Stimulated activated CD4-positive, alpha-beta T cell treated with anti-CD3 and anti-CD28 coated beads, Interleukin-1b, Interleukin-23, amount 100 ng/mL, for 4 hours (primary cell): ENCODE measurements at regions not wholly inside any gene's neighbourhood (a gene's known extent, or its start where the extent isn't known, plus 50 kb on each side); places are given as distances from the start of the nearest gene placed in this dataset.
"Not testable (repeated sequence)": the region's sequence is repeated elsewhere in the genome, so short reads cannot be mapped to it uniquely, and the experiment has no call there.

ENCODE experiments used
- DNase-seq, 2 donors: peaks; one replicate each; pipeline ENCODE4 v3.0.0-alpha.2; 2020; ENCODE audit warnings: low read depth in 2 of 2

GRCh38 chrX:104513162-104513561 lies 52.8 kb upstream of the IL1RAPL2 start:
- no peak for DNase-seq

GRCh38 chrX:104510801-104511200 lies 55.2 kb upstream of the IL1RAPL2 start:
- DNase-seq = no peak

DNA sequence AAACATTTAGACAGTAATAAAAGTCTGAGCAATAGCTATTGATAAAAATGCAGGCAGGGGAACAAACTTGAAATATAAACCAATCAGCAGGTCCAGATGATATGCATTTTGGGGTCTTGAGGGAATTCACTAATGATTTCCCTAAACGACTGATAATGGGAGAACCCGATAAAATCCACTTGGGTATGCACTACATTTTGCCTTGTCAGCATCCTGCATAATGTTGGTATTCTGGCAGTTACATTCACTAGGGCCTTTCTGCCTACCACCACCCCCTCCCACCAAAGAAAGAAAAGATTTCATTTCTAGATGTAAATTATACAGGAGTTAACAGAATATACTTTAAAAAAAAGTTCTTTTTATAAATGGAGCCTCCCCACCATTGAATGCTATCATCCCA lies 63.5 kb upstream of the IL1RAPL2 start:
- DNase-seq = no peak

GRCh38 chrX:104488811-104489210 lies 77.2 kb upstream of the IL1RAPL2 start:
- DNase-seq = no peak

GRCh38 chrX:104486691-104487090 lies 79.3 kb upstream of the IL1RAPL2 start:
- DNase-seq = no peak

DNA sequence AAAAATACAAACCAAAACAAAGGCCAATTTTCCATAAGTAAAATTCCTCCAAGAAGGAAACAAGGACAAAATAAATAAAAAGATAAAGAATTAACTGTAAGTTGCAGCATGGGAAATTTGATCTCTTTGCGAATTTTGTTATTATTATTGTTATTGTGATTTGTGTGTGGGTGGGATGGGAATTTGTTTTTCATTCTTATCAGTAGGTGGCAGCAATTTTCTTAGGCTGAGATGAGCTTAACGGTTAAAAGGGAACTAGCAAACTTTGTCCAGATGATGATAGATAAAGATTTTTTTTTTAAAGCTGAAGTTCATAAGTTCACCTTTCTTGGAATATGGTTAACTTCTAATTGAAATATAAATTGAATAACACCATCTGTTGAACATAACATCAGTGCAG lies 83.2 kb upstream of the IL1RAPL2 start:
- no peak for DNase-seq

DNA sequence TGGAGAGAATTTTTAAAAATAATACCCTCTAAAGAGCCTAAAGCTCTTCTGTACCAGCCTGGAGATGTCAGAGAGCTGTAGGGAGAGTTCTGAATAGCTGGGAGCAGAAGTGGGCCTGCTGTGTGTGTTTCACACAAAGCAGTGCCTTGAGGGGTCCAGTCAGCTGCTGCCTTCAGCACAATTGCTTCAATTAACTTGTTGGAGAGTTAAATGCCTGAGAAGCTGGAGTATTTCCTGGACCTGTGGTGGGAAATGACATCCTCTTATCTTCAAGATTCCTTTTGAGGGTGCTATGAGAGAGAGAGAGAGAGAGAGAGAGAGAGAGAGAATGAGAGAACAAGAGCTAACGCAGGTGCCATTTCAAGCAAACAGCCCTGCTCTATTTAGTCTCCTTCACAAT lies 96.2 kb upstream of the IL1RAPL2 start:
- no peak for DNase-seq

- DNase-seq = no peak
These were observed 106.2 kb upstream of the IL1RAPL2 start for GRCh38 chrX:104459796-104460195.

GRCh38 chrX:104457130-104457529 lies 108.9 kb upstream of the IL1RAPL2 start:
- DNase-seq = not testable (repeated sequence)

DNA sequence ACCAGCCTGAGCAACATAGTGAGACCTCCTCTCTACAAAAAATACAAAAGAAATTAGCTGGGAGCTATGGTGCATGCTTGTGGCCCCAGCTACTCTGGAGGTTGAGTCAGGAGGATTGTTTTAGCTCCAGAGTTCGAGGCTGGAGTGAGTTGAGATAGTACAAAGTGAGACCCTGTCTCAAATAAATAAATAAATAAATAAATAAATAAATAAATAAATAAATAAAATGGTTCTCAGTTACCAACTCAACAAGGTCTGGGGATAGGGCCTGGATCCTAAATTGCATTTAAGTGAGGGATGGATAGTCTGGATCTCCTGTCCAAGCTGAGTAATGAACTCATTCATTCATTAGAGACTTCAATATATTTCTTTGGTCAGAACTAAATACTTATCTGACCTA lies 115.7 kb upstream of the IL1RAPL2 start:
- no peak for DNase-seq

DNA sequence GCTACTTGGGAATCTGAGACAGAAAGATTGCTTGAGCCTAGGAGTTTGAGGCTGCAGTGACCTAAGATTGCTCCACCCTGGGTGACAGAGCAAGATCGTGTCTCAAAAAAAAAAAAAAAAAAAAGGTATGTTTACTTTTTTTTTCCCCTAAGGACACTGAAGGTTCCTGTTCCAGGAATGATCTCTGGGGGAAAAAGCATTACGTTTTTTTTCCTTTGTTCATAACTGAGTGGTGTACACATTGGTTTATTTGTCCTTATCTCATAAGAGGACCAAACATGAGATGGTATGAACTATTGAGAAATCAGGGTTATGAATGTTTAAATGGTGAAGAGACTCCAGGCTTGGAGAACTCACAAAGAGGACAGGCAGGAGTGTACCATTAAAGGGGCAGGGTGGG lies 120.4 kb upstream of the IL1RAPL2 start:
- DNase-seq = no peak

DNA sequence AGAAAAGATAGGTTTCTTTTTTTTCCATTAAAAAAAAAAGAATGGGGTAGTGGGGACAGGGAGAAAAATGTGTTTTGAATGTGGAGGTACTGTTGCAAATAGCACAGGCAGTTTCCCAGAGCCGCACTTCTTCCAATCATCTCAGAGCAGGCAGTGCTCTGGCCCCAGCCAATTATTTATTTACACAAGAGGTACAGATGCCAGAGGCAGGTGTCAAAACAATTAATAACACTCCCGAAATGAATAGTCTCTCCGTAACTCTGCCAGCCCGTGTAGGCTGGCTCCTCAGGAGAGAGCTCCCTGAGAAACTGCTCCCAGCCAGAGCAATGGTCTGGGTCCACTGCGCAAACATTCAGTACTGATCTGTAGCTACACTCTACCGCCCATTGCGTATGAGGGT lies 130.8 kb upstream of the IL1RAPL2 start:
- no peak for DNase-seq

- no peak for DNase-seq
These were observed 133.7 kb upstream of the IL1RAPL2 start for GRCh38 chrX:104432321-104432720.

DNA sequence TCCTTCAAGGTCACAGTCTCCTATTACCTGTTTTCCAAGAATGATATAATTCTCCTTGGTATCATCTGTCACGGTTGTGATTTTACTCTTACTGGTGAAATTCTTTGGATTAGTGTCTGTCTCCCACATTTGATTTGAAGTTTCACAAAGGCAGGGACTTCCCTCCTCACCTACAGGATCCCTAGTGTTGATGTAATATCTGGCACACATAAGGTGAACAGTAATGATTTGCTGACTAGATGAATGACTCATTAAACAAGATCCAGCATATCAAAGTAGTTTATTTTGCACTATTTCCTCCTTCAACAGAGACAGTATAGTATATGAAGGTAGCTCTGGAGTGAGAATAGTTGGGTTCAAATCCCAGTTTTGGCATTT lies 135.3 kb upstream of the IL1RAPL2 start:
- no peak for DNase-seq

GRCh38 chrX:104430072-104430741 lies 135.8 kb upstream of the IL1RAPL2 start:
- DNase-seq = no peak

GRCh38 chrX:104428231-104428630 lies 137.8 kb upstream of the IL1RAPL2 start:
- no peak for DNase-seq

DNA sequence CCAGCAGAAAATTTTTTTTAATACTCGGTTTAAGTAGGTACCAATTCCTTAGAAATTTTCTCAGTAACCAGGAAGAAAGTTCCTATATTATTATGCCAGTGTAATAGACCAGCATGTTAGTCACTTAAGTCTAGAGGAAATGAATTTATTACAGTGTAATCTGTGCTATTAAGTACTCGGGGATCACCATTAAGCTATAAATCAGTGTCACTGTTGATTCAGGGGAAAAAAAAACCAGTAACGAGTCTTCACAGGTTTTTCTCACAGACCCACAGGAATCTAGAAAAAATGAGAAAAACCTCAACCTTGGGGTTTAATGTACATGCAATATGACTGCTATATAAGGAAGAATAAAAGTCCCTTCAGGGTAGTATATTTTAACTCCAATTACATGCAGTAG lies 138.3 kb upstream of the IL1RAPL2 start:
- no peak for DNase-seq

GRCh38 chrX:104427073-104427472 lies 138.9 kb upstream of the IL1RAPL2 start:
- DNase-seq = no peak

DNA sequence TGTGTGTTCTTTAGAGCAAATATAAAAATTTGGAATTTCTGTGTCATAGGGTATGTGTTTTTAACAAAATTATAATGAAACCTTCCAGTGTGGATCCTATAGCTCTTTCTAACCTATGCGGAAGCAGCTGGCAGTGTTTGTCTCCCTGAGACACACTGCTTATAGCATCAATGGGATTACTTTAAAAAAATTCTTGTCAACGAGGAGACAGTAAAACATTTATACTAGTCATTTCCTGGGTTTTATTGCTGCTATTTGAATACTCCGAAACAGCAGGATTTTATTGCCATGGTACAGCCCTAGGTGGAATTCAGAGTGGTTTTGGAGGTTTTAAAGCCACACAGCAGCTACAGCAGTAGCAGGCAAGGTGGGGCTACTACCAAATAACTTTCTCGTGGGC lies 145.1 kb upstream of the IL1RAPL2 start:
- no peak for DNase-seq

GRCh38 chrX:104419926-104420325 lies 146.1 kb upstream of the IL1RAPL2 start:
- DNase-seq = no peak

DNA sequence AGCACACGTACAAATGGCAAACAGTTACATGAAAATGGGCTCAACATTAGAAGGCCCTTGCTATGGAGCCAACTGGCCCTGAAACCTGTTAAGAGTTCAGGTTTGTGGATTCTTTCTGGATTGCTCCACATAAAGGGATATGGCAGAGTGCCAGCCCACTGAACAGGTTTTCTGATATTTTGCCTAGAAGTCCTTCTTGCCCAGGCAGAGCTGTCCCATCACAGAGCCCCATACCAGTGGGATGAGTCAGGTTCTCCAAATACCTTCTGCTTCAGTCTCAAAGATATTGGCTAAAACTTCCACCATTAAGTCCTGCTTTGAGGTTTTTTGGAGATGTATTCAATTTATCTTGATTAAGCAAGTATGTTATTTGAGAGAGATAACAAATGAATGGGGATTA lies 146.8 kb upstream of the IL1RAPL2 start:
- DNase-seq = no peak

DNA sequence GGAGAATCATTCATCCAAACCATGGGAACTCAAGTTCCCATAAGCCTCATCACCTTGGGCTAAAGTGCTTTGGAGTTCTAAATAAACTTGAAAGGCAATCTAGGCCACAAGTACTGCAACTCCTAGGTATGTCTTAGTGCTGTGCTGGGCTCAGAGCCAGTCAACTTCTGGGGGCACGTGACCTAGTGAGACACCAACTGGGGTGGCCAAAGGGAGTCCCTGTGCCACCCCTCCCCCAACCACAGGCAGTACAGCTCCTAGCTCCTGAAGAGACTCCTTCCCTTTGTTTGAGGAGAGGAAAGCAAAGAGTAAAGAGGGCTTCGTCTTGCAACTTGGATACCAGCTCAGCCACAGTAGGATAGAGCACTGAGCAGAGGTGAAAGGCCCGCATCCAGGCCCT lies 154.2 kb upstream of the IL1RAPL2 start:
- no peak for DNase-seq

DNA sequence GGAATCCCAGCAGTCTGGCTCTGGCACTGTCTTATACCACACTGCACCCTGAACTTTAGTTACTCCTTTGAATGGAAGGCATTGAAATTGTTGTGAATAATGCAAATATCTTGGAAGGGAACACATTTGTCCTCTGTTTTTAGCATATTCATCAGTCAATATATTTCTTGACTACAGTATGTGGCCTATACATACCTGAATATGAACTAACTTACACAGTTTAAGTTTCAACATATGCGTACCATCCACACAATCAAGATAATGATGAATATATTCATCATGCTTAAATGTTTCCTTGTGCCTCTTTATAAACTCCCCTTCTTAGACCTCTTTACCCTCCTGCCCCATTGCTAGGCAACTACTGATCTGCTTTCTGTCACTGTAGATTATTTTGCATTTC lies 145.7 kb upstream of the ESX1 start:
- no peak for DNase-seq

- DNase-seq = no peak
These were observed 137.6 kb upstream of the ESX1 start for GRCh38 chrX:104392350-104392749.
